PC-9 (cell line): ENCODE measurements at regions not wholly inside any gene's neighbourhood (a gene's known extent, or its start where the extent isn't known, plus 50 kb on each side); places are given as distances from the start of the nearest gene placed in this dataset.

Experiments used
- EZH2 ChIP-seq: fragments of 200-600 bp; sonication (generic); IDR thresholded peaks from 2 replicates; pipeline ENCODE4 v1.8.0; 2017; ENCODE audit warnings: antibody characterized with exemption, low read depth
- TF ChIP-seq, protein P1 (sequence below): fragments of 200-600 bp; sonication (generic); conservative IDR thresholded peaks from 2 replicates; pipeline ENCODE4 v1.6.1; 2017; ENCODE audit warnings: mixed run types, antibody characterized with exemption, mild to moderate bottlenecking, moderate library complexity

DNA sequence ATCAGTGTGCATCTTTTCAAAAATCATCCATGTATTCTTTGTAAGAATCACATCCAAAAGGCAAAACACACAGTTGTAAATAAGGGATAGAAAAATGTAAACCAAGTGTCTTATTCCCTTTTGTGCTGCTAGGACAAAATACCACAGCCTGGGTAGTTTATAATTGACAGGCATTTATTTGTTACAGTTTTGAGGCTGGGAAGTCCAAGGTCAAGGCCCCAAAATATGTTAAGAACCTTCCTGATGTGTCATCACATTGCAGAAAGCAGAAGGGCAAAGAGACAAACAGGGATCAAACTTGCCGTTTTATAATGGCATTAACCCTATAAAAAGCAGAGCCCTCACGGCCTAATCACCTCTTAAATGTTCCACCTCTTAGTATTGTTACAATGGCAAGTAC lies 364.8 kb downstream of the MED10 start:
- TF ChIP-seq, protein P1, sequence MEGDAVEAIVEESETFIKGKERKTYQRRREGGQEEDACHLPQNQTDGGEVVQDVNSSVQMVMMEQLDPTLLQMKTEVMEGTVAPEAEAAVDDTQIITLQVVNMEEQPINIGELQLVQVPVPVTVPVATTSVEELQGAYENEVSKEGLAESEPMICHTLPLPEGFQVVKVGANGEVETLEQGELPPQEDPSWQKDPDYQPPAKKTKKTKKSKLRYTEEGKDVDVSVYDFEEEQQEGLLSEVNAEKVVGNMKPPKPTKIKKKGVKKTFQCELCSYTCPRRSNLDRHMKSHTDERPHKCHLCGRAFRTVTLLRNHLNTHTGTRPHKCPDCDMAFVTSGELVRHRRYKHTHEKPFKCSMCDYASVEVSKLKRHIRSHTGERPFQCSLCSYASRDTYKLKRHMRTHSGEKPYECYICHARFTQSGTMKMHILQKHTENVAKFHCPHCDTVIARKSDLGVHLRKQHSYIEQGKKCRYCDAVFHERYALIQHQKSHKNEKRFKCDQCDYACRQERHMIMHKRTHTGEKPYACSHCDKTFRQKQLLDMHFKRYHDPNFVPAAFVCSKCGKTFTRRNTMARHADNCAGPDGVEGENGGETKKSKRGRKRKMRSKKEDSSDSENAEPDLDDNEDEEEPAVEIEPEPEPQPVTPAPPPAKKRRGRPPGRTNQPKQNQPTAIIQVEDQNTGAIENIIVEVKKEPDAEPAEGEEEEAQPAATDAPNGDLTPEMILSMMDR, result no peak
- no peak for TF ChIP-seq EZH2
